ENCODE measurements at regions not wholly inside any gene's neighbourhood (a gene's known extent, or its start where the extent isn't known, plus 50 kb on each side); places are given as distances from the start of the nearest gene placed in this dataset.

- Mint-ChIP-seq H3K36me3 (peaks cover 8% of the 10 kb centered on the region), H3K9me3 (peaks cover 28% of the 10 kb centered on the region), H3K27ac (no peak overlapping the region), H3K4me1 (no peaks in the 10 kb centered on the region), H3K4me3 (no peak overlapping the region), H3K27me3 (ENCODE audit: low read depth) (no peaks in the 10 kb centered on the region)
- no peak for DNase-seq (ENCODE audit: low spot score)
- TF ChIP-seq SOX15 (CRISPR knock-in tag; IDR thresholded peaks at IDR 0.05) (no peak), GABPB1 (CRISPR knock-in tag; IDR thresholded peaks at IDR 0.05) (no peak), TEAD4 (CRISPR knock-in tag; IDR thresholded peaks at IDR 0.05) (no peak), MXD4 (CRISPR knock-in tag; IDR thresholded peaks at IDR 0.05; ENCODE audit: borderline replicate concordance) (no peak), E2F4 (CRISPR knock-in tag; IDR thresholded peaks at IDR 0.05; ENCODE audit: borderline replicate concordance, low read depth) (no peak), NR2C2 (CRISPR knock-in tag; IDR thresholded peaks at IDR 0.05) (no peak), MYBL2 (CRISPR knock-in tag; IDR thresholded peaks at IDR 0.05) (no peak), ARID4B (CRISPR knock-in tag; IDR thresholded peaks at IDR 0.05; ENCODE audit: borderline replicate concordance) (no peak), RORB (CRISPR knock-in tag; IDR thresholded peaks at IDR 0.05) (no peak), SMAD3 (CRISPR knock-in tag; IDR thresholded peaks at IDR 0.05; ENCODE audit: borderline replicate concordance) (no peak), ATF3 (CRISPR knock-in tag; conservative IDR thresholded peaks at IDR 0.05) (no peak)
- CTCF ChIA-PET: no interaction called here
- ATAC-seq: no peak
- POLR2A ChIA-PET: interaction anchor here (0.6 kb wide), 1 partner anchor 392 kb away, joined by 3 read pairs; no protein-coding TSS in a partner anchor
These were observed 475.4 kb upstream of the ARGLU1 start for GRCh38 chr13:107043021-107043956.

GRCh38 chr13:107035778-107036177 lies 467.8 kb upstream of the ARGLU1 start:
- ChIA-PET CTCF (no interaction called here), POLR2A (no interaction called here)
- Mint-ChIP-seq H3K36me3 (no peaks in the 10 kb centered on the region), H3K4me3 (no peak overlapping the region), H3K27me3 (ENCODE audit: low read depth) (no peaks in the 10 kb centered on the region), H3K9me3 (peaks cover 17% of the 10 kb centered on the region), H3K27ac (no peak overlapping the region), H3K4me1 (peaks cover 18% of the 10 kb centered on the region)
- ATAC-seq (no peak), DNase-seq (ENCODE audit: low spot score) (no peak)
- TF ChIP-seq SOX15 (CRISPR knock-in tag; IDR thresholded peaks at IDR 0.05) (no peak), ZNF671 (CRISPR knock-in tag; IDR thresholded peaks at IDR 0.05) (no peak), ZNF425 (CRISPR knock-in tag; conservative IDR thresholded peaks at IDR 0.05) (no peak), NR2C2 (CRISPR knock-in tag; IDR thresholded peaks at IDR 0.05) (no peak), CTCF (IDR thresholded peaks at IDR 0.05) (no peak), FOXK1 (CRISPR knock-in tag; IDR thresholded peaks at IDR 0.05) (no peak), FOXP1 (CRISPR knock-in tag; IDR thresholded peaks at IDR 0.05; ENCODE audit: borderline replicate concordance) (no peak), ZNF219 (CRISPR knock-in tag; IDR thresholded peaks at IDR 0.05; ENCODE audit: borderline replicate concordance) (no peak), TP53 (CRISPR knock-in tag; IDR thresholded peaks at IDR 0.05) (no peak), TCF7 (CRISPR knock-in tag; IDR thresholded peaks at IDR 0.05; ENCODE audit: low read depth) (no peak), IRF2 (CRISPR knock-in tag; IDR thresholded peaks at IDR 0.05; ENCODE audit: borderline replicate concordance, low read depth) (no peak), ARID4B (CRISPR knock-in tag; IDR thresholded peaks at IDR 0.05; ENCODE audit: borderline replicate concordance) (no peak)
